ENCODE measurements at regions not wholly inside any gene's neighbourhood (a gene's known extent, or its start where the extent isn't known, plus 50 kb on each side); places are given as distances from the start of the nearest gene placed in this dataset.
"Not testable (repeated sequence)": the region's sequence is repeated elsewhere in the genome, so short reads cannot be mapped to it uniquely, and the experiment has no call there.

DNA sequence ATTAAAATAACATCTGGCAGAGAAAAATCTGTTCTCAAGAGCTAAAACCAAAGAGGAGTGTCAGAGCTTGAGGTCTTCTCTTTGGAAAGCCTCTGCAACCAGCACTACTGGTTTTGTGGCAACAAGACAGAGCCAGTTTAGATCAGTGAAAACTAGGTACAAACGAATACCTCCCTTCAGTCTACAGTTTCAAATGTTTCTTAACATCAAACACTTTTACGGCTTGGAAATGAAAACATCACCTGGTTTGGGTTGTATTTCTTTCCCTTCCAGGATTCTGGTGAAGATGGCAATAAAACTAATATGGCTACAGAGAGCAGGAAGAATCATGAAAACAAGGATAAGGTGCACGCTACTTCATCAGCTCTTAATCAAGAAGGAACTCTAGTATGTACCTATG lies 339.4 kb upstream of the ESRRG start:
- intact Hi-C loops (cut with micrococcal nuclease), result no loop called here
- no peak overlapping the region for H3K4me3 Mint-ChIP-seq
- CTCF ChIA-PET, result no interaction called here
- no peak overlapping the region for H3K27ac Mint-ChIP-seq
- H3K9me3 Mint-ChIP-seq, result peaks cover 6% of the 10 kb centered on the region
- H3K36me3 Mint-ChIP-seq (ENCODE audit: low read depth), result no peaks in the 10 kb centered on the region
- no peak for DNase-seq
- H3K4me1 Mint-ChIP-seq (ENCODE audit: low read depth), result no peaks in the 10 kb centered on the region
- H3K27me3 Mint-ChIP-seq (ENCODE audit: low read depth), result no peaks in the 10 kb centered on the region

DNA sequence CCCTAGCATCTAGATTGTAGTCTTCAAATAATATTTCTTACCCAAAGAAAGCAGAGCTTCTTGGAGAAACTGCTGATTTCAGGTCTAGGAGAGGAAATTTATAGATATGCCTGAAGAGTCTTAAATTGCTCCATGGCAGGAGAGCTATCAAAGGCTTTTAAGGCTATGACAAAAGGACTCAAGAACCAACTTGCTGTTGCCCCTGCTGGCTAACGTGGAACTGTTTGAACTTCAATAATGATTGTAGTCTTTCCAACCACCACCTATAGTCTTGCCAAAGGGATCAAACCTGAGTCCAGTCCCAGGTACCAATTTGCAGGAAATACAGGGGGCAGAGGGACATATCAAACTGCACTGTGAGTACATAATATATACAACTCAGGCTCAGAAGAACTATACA lies 336.2 kb upstream of the ESRRG start:
- intact Hi-C loops (cut with micrococcal nuclease), result no loop called here
- no peak overlapping the region for H3K4me3 Mint-ChIP-seq
- CTCF ChIA-PET, result interaction anchor here (1.3 kb wide), 1 partner anchor 11 kb away, joined by 6 read pairs; no protein-coding TSS in a partner anchor

DNA sequence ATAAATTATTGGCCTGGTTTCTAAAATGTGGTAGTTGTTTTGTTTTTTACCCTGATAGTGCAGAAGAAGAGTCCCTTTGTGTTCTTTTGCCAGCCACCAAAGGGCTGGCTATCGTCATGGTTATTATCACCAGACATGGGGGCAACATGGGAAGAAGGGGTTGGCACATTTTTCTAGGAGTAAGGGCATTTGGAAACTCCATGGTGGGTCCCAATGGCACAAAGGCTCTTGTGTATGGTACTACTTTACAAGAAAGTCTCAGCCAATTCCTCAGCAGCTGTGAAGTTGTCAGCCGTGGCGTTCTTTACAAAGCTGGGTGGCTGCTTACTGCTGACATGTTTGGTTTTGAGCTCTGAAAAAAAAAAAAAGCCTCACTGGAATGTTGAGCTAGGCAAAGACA lies 330.4 kb upstream of the ESRRG start:
- H3K27ac Mint-ChIP-seq, result no peak overlapping the region
- no peak overlapping the region for H3K4me3 Mint-ChIP-seq
- no peaks in the 10 kb centered on the region for H3K36me3 Mint-ChIP-seq (ENCODE audit: low read depth)
- peaks cover 4% of the 10 kb centered on the region for H3K27me3 Mint-ChIP-seq (ENCODE audit: low read depth)
- CTCF ChIA-PET, result no interaction called here
- intact Hi-C loops (cut with micrococcal nuclease), result no loop called here
- H3K4me1 Mint-ChIP-seq (ENCODE audit: low read depth), result no peaks in the 10 kb centered on the region
- peaks cover 4% of the 10 kb centered on the region for H3K9me3 Mint-ChIP-seq
- DNase-seq, result no peak

More for the DNA sequence above, 336.2 kb upstream of the ESRRG start:
- no peaks in the 10 kb centered on the region for H3K27me3 Mint-ChIP-seq (ENCODE audit: low read depth)
- no peak overlapping the region for H3K27ac Mint-ChIP-seq
- H3K4me1 Mint-ChIP-seq (ENCODE audit: low read depth), result no peaks in the 10 kb centered on the region
- DNase-seq, result no peak
- no peaks in the 10 kb centered on the region for H3K36me3 Mint-ChIP-seq (ENCODE audit: low read depth)
- peaks cover 6% of the 10 kb centered on the region for H3K9me3 Mint-ChIP-seq

DNA sequence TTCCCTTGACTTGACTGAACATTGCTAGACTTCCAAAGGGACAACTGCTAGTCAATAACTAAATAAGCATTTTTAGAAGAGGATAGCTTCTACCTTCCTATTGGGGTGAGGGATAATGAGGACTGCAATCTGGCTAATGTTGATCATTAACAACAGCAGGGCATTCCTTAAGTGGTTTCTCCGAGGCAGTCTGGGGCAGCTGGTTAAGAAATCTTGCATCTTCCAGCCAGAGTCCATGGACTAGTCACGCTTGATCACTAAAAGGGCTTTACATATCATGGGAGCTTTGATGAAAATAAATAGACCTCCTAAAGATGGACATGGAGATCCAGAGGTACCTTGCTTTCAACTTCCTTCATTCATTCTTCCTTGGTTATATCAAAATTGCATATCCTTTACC lies 329.4 kb upstream of the ESRRG start:
- Mint-ChIP-seq H3K4me1 (ENCODE audit: low read depth) (no peaks in the 10 kb centered on the region), H3K27ac (no peak overlapping the region), H3K36me3 (ENCODE audit: low read depth) (no peaks in the 10 kb centered on the region), H3K4me3 (no peak overlapping the region), H3K27me3 (ENCODE audit: low read depth) (peaks cover 4% of the 10 kb centered on the region), H3K9me3 (peaks cover 6% of the 10 kb centered on the region)
- intact Hi-C loops (cut with micrococcal nuclease), result no loop called here
- no peak for DNase-seq
- CTCF ChIA-PET, result no interaction called here

DNA sequence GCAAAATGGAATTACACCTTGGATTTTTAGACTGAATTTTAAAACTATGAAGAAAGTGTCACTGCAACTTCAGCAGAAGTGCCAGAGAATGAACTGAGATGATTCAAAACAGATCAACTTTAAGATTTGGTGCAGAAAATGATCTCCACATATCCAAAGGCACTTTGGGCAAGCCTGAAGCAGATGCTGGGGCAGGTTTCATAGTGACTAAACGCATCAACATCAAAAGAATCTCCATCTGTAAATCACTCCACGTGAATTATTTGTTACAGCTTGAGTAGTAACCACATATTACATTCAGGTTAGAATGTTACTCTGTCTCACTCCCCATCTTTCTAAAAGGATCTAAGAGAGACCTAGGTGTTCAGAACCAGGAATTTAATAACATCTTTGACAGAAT lies 329.0 kb upstream of the ESRRG start:
- Mint-ChIP-seq H3K36me3 (ENCODE audit: low read depth) (no peaks in the 10 kb centered on the region), H3K27ac (no peak overlapping the region), H3K27me3 (ENCODE audit: low read depth) (peaks cover 4% of the 10 kb centered on the region), H3K4me1 (ENCODE audit: low read depth) (no peaks in the 10 kb centered on the region), H3K4me3 (no peak overlapping the region), H3K9me3 (peaks cover 6% of the 10 kb centered on the region)
- no peak for DNase-seq
- intact Hi-C loops (cut with micrococcal nuclease), result no loop called here
- CTCF ChIA-PET, result no interaction called here

DNA sequence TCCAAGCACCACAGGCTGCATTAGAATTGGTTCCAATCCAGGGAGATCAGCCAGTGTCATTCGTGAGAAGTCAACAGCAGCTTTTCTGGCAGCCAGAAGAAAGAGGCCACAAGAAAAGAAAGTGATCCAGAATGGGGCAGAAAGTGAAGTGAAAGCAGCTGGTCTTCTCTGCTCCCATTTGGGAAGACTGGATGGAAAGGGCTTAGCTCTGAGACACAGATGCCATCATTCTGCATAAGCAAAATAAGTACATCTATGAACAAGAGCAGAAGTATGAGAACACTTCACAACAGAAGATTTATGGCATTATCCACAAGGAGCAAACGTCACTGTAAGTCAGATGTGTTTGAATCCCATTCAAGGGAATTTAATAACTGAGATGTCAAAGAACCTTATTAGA lies 326.5 kb upstream of the ESRRG start:
- CTCF ChIA-PET, result interaction anchor here (2.7 kb wide), 1 partner anchor 9 kb away, joined by 6 read pairs; no protein-coding TSS in a partner anchor
- peaks cover 4% of the 10 kb centered on the region for H3K27me3 Mint-ChIP-seq (ENCODE audit: low read depth)
- H3K27ac Mint-ChIP-seq, result no peak overlapping the region
- DNase-seq, result no peak
- H3K4me3 Mint-ChIP-seq, result no peak overlapping the region
- no peaks in the 10 kb centered on the region for H3K36me3 Mint-ChIP-seq (ENCODE audit: low read depth)
- peaks cover 6% of the 10 kb centered on the region for H3K9me3 Mint-ChIP-seq
- H3K4me1 Mint-ChIP-seq (ENCODE audit: low read depth), result no peaks in the 10 kb centered on the region
- intact Hi-C loops (cut with micrococcal nuclease), result no loop called here

DNA sequence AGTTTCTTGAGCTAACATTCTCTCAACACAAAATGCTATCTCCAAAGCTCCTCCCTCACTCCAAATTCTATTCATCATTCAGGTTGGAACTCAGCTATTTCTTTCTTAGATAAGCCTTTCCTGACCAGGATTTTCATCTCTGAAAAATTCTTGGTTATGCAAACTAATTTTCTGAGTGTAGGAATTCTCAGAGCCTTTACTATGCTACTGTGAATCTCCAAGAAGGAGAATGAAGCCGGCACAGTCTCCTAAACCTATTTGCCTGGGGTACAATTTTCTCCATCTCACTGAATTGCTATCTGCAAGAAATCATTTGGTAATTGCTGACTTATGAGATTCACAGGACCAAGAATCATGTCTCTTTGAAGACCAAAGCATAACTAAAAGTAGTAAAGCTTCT lies 325.9 kb upstream of the ESRRG start:
- H3K4me3 Mint-ChIP-seq, result no peak overlapping the region

DNA sequence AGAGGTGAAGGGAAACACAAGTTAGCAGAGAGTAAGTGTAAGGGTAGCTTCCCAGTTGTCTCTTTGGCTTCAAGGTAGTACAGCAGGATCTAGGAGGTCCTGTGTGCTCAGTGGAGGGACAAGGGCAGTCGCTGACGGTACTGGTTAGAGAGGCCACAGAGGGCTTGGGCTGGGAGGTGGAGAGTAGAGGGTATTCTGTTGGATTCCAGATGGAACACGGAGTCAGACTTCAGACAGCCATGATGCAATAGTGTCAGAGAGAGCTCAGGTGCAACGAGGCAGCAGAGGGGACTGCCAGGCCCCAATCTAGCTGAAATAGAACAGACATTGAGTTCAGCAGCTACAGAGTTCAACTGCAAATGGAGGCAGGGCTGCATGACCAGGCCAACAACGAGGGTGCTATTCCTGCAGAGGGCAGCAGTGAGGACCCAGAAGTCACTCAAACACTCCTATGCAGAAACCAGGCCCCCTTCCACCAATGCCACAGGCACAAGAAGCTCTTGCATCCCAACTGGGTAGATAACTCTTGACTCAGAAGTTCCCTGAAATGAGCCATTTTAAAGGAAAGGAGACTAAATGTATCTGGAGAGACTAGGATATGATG lies 325.0 kb upstream of the ESRRG start:
- DNase-seq, result peak; percentile 8
- Mint-ChIP-seq H3K4me3 (no peak overlapping the region), H3K27me3 (ENCODE audit: low read depth) (peaks cover 4% of the 10 kb centered on the region), H3K27ac (no peak overlapping the region), H3K9me3 (peaks cover 6% of the 10 kb centered on the region), H3K36me3 (ENCODE audit: low read depth) (no peaks in the 10 kb centered on the region), H3K4me1 (ENCODE audit: low read depth) (no peaks in the 10 kb centered on the region)
- CTCF ChIA-PET, result interaction anchor here (0.6 to 2.7 kb wide), 3 partner anchors 9 to 667 kb away, joined by 3 to 6 read pairs (median 3); no protein-coding TSS in a partner anchor
- intact Hi-C loops (cut with micrococcal nuclease), result no loop called here

More for the DNA sequence above, 325.9 kb upstream of the ESRRG start:
- DNase-seq, result no peak
- intact Hi-C loops (cut with micrococcal nuclease), result no loop called here
- peaks cover 4% of the 10 kb centered on the region for H3K27me3 Mint-ChIP-seq (ENCODE audit: low read depth)
- no peaks in the 10 kb centered on the region for H3K36me3 Mint-ChIP-seq (ENCODE audit: low read depth)
- no peaks in the 10 kb centered on the region for H3K4me1 Mint-ChIP-seq (ENCODE audit: low read depth)
- peaks cover 6% of the 10 kb centered on the region for H3K9me3 Mint-ChIP-seq
- CTCF ChIA-PET, result interaction anchor here (2.7 kb wide), 1 partner anchor 10 kb away, joined by 6 read pairs; no protein-coding TSS in a partner anchor
- no peak overlapping the region for H3K27ac Mint-ChIP-seq

DNA sequence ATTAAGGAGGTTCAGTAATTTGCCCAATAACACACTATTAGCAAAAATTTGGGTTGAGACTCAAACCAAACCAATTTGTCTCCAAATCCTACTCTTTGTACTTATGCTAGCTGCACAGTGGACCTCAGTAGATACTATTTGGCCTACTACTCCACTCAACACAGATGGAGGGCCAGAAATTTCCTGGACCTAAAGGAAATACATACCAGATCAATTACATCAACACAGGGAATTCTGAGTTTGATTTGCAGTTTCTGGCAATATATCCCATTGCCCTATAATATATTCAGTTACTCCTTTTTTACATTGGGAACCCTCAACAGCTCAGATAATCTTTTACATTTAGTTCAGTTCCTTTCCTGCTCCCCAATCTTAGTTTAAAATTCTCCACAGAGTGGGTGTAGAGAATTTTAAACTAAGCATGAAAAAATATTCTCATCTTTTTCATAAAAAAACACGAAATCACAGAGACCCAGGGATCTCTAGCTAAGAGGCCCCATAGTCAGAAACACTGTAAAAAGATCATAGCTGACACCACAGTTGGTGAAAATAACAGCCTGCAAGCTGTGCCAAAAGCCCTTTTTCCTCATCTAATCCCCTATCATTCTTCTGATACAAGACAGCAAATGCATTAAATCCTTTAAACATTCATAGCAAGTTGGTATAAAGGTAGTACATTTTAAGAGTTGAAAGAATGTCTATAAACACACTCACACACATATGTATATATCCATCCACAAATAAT lies 317.7 kb upstream of the ESRRG start:
- H3K9me3 Mint-ChIP-seq, result peaks cover 23% of the 10 kb centered on the region
- intact Hi-C loops (cut with micrococcal nuclease), result no loop called here
- no peak overlapping the region for H3K4me3 Mint-ChIP-seq
- CTCF ChIA-PET, result no interaction called here
- H3K27me3 Mint-ChIP-seq (ENCODE audit: low read depth), result no peaks in the 10 kb centered on the region
- no peaks in the 10 kb centered on the region for H3K36me3 Mint-ChIP-seq (ENCODE audit: low read depth)
- DNase-seq, result no peak
- H3K27ac Mint-ChIP-seq, result no peak overlapping the region
- no peaks in the 10 kb centered on the region for H3K4me1 Mint-ChIP-seq (ENCODE audit: low read depth)

DNA sequence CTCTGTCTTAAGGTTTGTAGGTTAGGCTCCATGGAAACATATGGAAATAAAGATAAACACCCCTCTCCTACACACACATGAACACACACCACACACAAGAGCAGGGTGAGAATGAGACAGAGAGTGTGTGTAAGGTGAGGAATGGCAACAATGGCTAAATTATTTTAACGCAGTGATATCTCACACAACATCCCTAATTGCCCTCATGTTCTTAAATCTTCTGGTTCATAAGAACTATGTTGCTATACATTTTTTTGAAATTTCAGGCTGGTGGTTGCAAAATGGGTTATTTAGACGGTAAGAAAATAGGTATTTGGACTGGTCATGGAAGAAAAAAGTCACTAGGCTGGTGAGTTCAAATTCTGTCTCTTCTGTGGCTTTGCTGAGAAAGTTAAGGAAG lies 316.7 kb upstream of the ESRRG start:
- no peak overlapping the region for H3K27ac Mint-ChIP-seq
- H3K4me3 Mint-ChIP-seq, result no peak overlapping the region
- no peak for DNase-seq
- CTCF ChIA-PET, result no interaction called here
- peaks cover 23% of the 10 kb centered on the region for H3K9me3 Mint-ChIP-seq
- no peaks in the 10 kb centered on the region for H3K27me3 Mint-ChIP-seq (ENCODE audit: low read depth)
- no peaks in the 10 kb centered on the region for H3K36me3 Mint-ChIP-seq (ENCODE audit: low read depth)
- intact Hi-C loops (cut with micrococcal nuclease), result no loop called here
- no peaks in the 10 kb centered on the region for H3K4me1 Mint-ChIP-seq (ENCODE audit: low read depth)

DNA sequence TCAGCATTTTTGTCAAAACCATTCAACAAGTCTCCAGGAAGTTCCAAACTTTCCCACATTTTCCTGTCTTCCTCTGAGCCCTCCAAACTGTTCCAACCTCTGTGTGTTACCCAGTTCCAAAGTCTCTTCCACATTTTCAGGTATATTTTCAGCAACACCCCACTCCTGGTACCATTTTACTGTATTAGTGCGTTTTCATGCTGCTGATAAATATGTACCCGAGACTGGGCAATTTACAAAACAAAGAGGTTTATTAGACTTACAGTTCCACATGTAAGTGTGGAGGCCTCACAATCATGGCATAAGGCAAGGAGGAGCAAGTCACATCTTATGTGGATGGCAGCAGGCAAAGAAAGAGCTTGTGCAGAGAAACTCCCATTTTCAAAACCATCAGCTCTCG lies 315.9 kb upstream of the ESRRG start:
- peaks cover 23% of the 10 kb centered on the region for H3K9me3 Mint-ChIP-seq
- H3K36me3 Mint-ChIP-seq (ENCODE audit: low read depth); H3K4me1 Mint-ChIP-seq (ENCODE audit: low read depth); DNase-seq; H3K27me3 Mint-ChIP-seq (ENCODE audit: low read depth); intact Hi-C loops (cut with micrococcal nuclease); H3K27ac Mint-ChIP-seq; H3K4me3 Mint-ChIP-seq; CTCF ChIA-PET: not testable (repeated sequence)

DNA sequence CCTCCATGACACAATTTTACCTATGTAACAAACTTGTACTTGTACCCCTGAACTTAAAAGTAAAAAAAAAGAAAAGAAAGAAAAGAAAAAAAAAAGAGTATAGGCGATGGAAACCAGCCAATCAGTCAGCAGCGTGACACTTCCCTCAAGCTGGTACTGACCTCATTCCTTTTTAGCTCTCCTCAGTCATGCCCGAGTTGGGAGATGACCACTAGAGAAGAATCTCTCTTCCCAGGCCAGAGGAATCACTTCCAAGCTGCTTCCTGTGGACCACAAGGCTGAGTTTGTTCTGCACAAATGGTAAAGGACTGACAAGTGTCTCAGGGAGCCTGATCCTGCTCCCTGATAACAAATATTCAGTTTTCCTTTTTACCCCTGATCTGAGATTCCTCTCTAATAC lies 313.5 kb upstream of the ESRRG start:
- Mint-ChIP-seq H3K4me1 (ENCODE audit: low read depth) (no peaks in the 10 kb centered on the region), H3K9me3 (peaks cover 23% of the 10 kb centered on the region), H3K36me3 (ENCODE audit: low read depth) (no peaks in the 10 kb centered on the region), H3K27me3 (ENCODE audit: low read depth) (no peaks in the 10 kb centered on the region), H3K27ac (no peak overlapping the region), H3K4me3 (no peak overlapping the region)
- CTCF ChIA-PET, result no interaction called here
- intact Hi-C loops (cut with micrococcal nuclease), result no loop called here
- DNase-seq, result no peak

DNA sequence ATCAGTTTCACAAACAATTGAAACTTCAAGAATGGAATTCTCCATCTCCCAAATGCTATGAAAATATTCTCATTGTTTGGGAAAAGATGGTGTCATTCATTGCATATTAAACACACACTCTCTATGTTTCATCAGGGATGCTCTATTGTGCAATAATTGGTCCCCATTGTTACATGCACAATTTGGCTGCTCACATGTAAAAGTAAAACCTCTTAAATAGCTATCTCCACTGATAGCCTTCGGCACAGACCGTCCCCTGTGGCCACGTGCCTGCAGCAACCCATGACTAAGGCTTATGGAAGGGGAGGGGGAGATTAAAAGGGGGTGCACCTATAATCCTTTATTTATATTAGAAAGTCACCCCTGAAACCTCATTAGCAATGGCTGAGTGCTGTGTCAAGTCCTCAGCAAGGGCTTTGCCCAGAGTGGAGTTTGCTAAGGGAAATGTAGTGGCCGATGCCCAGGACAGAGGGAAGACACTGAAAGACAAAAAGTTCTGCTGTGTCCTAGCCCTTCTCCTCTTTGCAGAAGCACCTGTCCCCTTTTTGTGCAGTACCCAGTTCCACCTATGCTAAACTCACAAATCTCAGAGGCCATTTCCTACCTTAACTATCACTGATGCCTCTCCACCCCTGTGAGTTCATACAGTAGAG lies 309.6 kb upstream of the ESRRG start:
- H3K9me3 Mint-ChIP-seq, result peaks cover 10% of the 10 kb centered on the region
- no peak for DNase-seq
- H3K27ac Mint-ChIP-seq, result no peak overlapping the region
- H3K4me3 Mint-ChIP-seq, result no peak overlapping the region
- no peaks in the 10 kb centered on the region for H3K36me3 Mint-ChIP-seq (ENCODE audit: low read depth)
- intact Hi-C loops (cut with micrococcal nuclease), result no loop called here
- H3K27me3 Mint-ChIP-seq (ENCODE audit: low read depth), result no peaks in the 10 kb centered on the region
- H3K4me1 Mint-ChIP-seq (ENCODE audit: low read depth), result no peaks in the 10 kb centered on the region
- CTCF ChIA-PET, result no interaction called here
